ENCODE measurements at regions not wholly inside any gene's neighbourhood (a gene's known extent, or its start where the extent isn't known, plus 50 kb on each side); places are given as distances from the start of the nearest gene placed in this dataset.
"Not testable (repeated sequence)": the region's sequence is repeated elsewhere in the genome, so short reads cannot be mapped to it uniquely, and the experiment has no call there.

DNA sequence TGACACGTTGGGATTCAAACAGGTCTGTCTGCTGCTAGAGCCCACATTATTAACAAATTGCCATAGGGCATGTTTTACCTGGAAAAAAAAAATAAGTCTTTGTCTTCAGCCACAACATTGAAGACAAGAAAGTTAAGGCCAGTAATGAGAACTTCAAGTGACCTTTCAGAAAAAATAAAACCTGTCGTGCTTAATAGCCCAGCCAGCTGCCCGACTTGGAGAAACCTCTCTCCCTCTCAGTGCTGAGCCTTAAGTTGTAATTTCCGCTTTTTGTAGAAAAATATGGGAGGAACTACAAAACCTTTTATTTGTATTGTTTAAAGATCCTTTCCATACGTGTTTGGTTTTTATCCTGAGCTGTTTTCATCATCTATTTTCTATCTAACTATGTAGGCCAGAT is 454.3 kb upstream of the SLITRK6 start:
- intact Hi-C loops (cut with DNase I); DNase-seq: not testable (repeated sequence)
- no CpG with 5 or more reads among the region's 5 CpGs for WGBS, 3 donors

DNA sequence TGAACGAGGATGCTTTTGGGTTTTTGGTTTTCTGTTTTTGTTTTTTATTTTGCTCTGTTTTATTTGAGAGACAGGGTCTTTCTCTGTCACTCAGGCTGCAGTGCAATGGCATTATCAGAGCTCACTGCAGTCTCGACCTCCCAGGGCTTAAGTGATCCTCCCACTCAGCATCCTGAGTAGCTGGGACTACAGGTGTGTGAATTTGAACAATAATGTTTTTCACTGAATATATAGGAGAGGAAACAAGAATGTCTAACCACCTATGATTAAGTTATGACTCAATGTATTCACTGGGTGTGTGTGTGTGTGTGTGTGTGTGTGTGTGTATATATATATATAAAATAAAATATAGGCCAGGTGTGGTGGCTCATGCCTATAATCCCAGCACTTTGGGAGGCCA is 456.6 kb upstream of the SLITRK6 start:
- H3K4me1 ChIP-seq (ENCODE audit: insufficient read depth); H3K4me3 ChIP-seq; H3K36me3 ChIP-seq; intact Hi-C loops (cut with DNase I); DNase-seq; H3K27me3 ChIP-seq; H3K27ac ChIP-seq; H3K9me3 ChIP-seq: not testable (repeated sequence)
- no CpG with 5 or more reads among the region's 2 CpGs for WGBS, 3 donors

More for the DNA sequence above, 454.3 kb upstream of the SLITRK6 start:
- H3K27me3 ChIP-seq; H3K4me1 ChIP-seq (ENCODE audit: insufficient read depth); H3K4me3 ChIP-seq; H3K9me3 ChIP-seq; H3K27ac ChIP-seq; H3K36me3 ChIP-seq: not testable (repeated sequence)

DNA sequence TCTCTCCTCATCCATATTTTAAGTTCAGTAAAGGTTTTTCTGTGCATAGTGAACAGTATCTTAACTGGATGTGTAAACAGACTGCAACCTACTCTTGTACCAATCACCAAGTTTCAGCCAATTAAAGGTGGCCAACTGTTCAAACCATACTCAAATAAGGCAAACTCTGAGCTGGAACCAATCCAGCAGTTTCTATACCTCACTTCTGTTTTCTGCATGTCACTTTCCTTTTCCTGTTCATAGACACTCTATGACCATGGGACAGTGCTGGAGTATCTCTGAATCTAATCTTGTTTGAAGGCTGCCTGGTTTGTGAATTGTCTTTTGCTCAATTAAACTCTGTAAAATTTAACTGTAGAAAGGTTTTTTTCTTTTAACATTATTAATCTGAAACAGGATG is 470.3 kb upstream of the SLITRK6 start:
- DNase-seq: no peak
- Histone ChIP-seq H3K4me1 (ENCODE audit: insufficient read depth) (no peaks in the 10 kb centered on the region), H3K36me3 (no peaks in the 10 kb centered on the region), H3K27ac (no peak overlapping the region), H3K4me3 (no peak overlapping the region), H3K27me3 (no peaks in the 10 kb centered on the region), H3K9me3 (no peaks in the 10 kb centered on the region)
- intact Hi-C loops (cut with DNase I): no loop called here
- TF ChIP-seq EP300 (IDR thresholded peaks at IDR 0.05) (no peak), POLR2A (IDR thresholded peaks at IDR 0.05) (no peak)
- TF ChIP-seq, protein P1, sequence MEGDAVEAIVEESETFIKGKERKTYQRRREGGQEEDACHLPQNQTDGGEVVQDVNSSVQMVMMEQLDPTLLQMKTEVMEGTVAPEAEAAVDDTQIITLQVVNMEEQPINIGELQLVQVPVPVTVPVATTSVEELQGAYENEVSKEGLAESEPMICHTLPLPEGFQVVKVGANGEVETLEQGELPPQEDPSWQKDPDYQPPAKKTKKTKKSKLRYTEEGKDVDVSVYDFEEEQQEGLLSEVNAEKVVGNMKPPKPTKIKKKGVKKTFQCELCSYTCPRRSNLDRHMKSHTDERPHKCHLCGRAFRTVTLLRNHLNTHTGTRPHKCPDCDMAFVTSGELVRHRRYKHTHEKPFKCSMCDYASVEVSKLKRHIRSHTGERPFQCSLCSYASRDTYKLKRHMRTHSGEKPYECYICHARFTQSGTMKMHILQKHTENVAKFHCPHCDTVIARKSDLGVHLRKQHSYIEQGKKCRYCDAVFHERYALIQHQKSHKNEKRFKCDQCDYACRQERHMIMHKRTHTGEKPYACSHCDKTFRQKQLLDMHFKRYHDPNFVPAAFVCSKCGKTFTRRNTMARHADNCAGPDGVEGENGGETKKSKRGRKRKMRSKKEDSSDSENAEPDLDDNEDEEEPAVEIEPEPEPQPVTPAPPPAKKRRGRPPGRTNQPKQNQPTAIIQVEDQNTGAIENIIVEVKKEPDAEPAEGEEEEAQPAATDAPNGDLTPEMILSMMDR (IDR thresholded peaks at IDR 0.05): no peak

DNA sequence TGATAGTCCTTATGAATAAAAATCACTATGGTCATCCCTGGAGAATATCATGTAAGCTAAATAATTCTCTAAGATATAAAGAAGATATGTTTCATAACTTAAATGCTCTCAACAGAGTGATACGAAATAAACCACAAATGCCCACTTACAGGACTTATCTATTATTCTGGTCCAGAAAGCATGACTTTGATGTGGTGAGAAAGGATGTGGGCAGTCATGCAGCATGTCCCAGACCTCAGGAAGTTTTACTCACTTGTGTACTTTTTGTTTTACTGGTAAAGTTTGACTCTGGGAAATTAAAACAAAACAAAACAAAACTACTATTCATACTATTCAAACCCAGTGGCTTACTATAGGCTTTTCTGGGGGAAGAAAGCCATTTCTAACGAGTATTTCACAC is 483.2 kb upstream of the SLITRK6 start:
- no peak for TF ChIP-seq EP300 (IDR thresholded peaks at IDR 0.05)
- no peak for TF ChIP-seq POLR2A (IDR thresholded peaks at IDR 0.05)
- TF ChIP-seq, protein P1 (IDR thresholded peaks at IDR 0.05): no peak
- Histone ChIP-seq H3K4me3 (no peak overlapping the region), H3K36me3 (no peaks in the 10 kb centered on the region), H3K4me1 (ENCODE audit: insufficient read depth) (no peaks in the 10 kb centered on the region), H3K27ac (no peak overlapping the region), H3K27me3 (no peaks in the 10 kb centered on the region), H3K9me3 (no peaks in the 10 kb centered on the region)
- WGBS, 3 donors: 8 to 21% (median 10%) methylated on average over 2 of the region's 2 CpGs
- no peak for DNase-seq
- intact Hi-C loops (cut with DNase I): no loop called here

DNA sequence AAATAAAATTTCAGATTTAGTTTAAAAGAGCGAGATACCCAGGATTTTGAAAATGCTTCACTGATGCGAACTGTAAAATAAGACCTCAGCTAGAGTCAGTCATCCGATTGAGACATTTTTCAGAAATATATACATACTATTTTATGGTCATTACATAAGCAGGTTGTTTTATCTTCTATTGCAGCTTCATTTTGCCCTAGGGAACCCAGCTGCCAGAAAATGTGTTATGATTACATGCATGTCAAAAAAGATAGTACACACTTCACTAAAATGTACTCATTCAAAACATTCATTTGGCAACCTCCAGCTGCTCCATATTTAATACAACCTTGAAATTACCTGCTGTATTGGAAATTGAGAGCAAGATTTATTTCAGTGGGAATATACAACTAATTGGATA is 483.8 kb upstream of the SLITRK6 start:
- H3K9me3 ChIP-seq: no peaks in the 10 kb centered on the region
- no peak for TF ChIP-seq POLR2A (IDR thresholded peaks at IDR 0.05)
- no peak for TF ChIP-seq EP300 (IDR thresholded peaks at IDR 0.05)
- TF ChIP-seq, protein P1 (IDR thresholded peaks at IDR 0.05): no peak
- intact Hi-C loops (cut with DNase I): no loop called here
- H3K36me3 ChIP-seq: no peaks in the 10 kb centered on the region
- no peak overlapping the region for H3K4me3 ChIP-seq
- H3K4me1 ChIP-seq (ENCODE audit: insufficient read depth): no peaks in the 10 kb centered on the region
- no peak overlapping the region for H3K27ac ChIP-seq
- no peak for DNase-seq
- WGBS, 3 donors: 92 to 96% (median 92%) methylated on average over 3 of the region's 3 CpGs
- no peaks in the 10 kb centered on the region for H3K27me3 ChIP-seq

DNA sequence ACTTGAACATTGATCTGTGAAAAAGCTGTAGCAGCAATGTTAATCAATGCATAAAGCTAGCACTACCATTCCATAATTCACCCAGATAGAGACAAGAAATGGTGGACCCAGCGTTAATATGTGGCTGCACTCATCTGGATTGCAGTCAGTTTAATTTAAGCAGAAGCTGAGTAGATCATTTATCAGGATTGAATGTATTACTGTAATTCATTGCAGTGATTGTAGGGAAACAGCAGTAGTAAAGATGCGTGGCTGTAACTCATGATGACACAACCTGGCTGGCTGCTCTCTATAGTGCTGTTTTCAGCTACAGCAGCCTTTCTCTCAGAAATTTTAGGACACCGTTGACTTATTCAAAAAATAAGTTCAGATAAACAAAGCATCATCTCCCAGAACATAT is 499.5 kb upstream of the SLITRK6 start:
- 39% methylated on average over 3 of the region's 3 CpGs for WGBS, 3 donors
- no peak overlapping the region for H3K27ac ChIP-seq
- no peak for TF ChIP-seq EP300 (IDR thresholded peaks at IDR 0.05)
- TF ChIP-seq, protein P1 (IDR thresholded peaks at IDR 0.05): no peak
- H3K36me3 ChIP-seq: no peaks in the 10 kb centered on the region
- DNase-seq: no peak
- H3K4me3 ChIP-seq: no peak overlapping the region
- no peaks in the 10 kb centered on the region for H3K9me3 ChIP-seq
- intact Hi-C loops (cut with DNase I): no loop called here
- no peaks in the 10 kb centered on the region for H3K27me3 ChIP-seq
- no peaks in the 10 kb centered on the region for H3K4me1 ChIP-seq (ENCODE audit: insufficient read depth)

Measured in ovary (tissue), 7 donors.